CD4-positive, alpha-beta T cell (primary cell): ENCODE measurements at regions not wholly inside any gene's neighbourhood (a gene's known extent, or its start where the extent isn't known, plus 50 kb on each side); places are given as distances from the start of the nearest gene placed in this dataset.

Experiments used
- ATAC-seq: fragments of 200-7000 bp; cut with Tn5 transposase; one replicate; pipeline ENCODE4 v1.10.0; 2022; ENCODE audit warnings: mild to moderate bottlenecking; ENCODE audit not compliant: poor library complexity
- CTCF ChIA-PET: fragments of 350-600 bp; sonication (Branson Sonifier 250); formaldehyde crosslinking; loops from one replicate; lab custom pipeline; 2021; ENCODE audit warnings: antibody characterized with exemption, inconsistent platforms; lab: Charles Lee
- POLR2A ChIA-PET: fragments of 350-600 bp; sonication (Branson Sonifier 250); formaldehyde crosslinking; loops from one replicate; lab custom pipeline; 2021; ENCODE audit warnings: antibody characterized with exemption, inconsistent platforms; lab: Charles Lee
- DNase-seq, 14 experiments: peaks; one replicate each; pipeline ENCODE4 v3.0.0-alpha.2; 2013 to 2020; ENCODE audit warnings: mixed read lengths in 2 of 14
- H3K27ac ChIP-seq, 2 donors: one replicate each; pipeline versions ENCODE4 v1.5.1 to v1.7.0; 2013; ENCODE audit warnings: low read length in 2 of 2, low read depth in 1 of 2, mild to moderate bottlenecking in 1 of 2
- H3K27me3 ChIP-seq, 2 experiments: 1 replicate in 1 of 2; 2 replicates in 1 of 2; pipeline versions ENCODE4 v1.6.1 to v1.7.0; 2013; ENCODE audit warnings: low read length in 2 of 2, control low read depth in 1 of 2, mild to moderate bottlenecking in 1 of 2, moderate library complexity in 1 of 2; ENCODE audit not compliant: insufficient read depth in 2 of 2, control insufficient read depth in 1 of 2
- H3K36me3 ChIP-seq: one replicate; pipeline ENCODE4 v1.6.1; 2013; ENCODE audit warnings: low read length, control low read depth; ENCODE audit not compliant: insufficient read depth
- H3K4me1 ChIP-seq: one replicate; pipeline ENCODE4 v1.6.1; 2013; ENCODE audit warnings: low read length, control low read depth; ENCODE audit not compliant: insufficient read depth
- H3K4me3 ChIP-seq: one replicate; pipeline ENCODE4 v1.5.1; 2013; ENCODE audit warnings: mild to moderate bottlenecking, low read length, moderate library complexity
- H3K9me3 ChIP-seq, 2 experiments: 1 replicate in 1 of 2; 2 replicates in 1 of 2; pipeline versions ENCODE4 v1.6.1 to v1.7.0; 2013; ENCODE audit warnings: low read length in 2 of 2, mild to moderate bottlenecking in 2 of 2, control low read depth in 1 of 2, moderate library complexity in 1 of 2; ENCODE audit not compliant: control insufficient read depth in 1 of 2, insufficient read depth in 1 of 2
- H3K27ac Mint-ChIP-seq: one replicate; pipeline ENCODE4 v1.8.0; 2020; ENCODE audit warnings: mixed read lengths
- H3K27me3 Mint-ChIP-seq: one replicate; pipeline ENCODE4 v1.8.0; 2021; ENCODE audit warnings: mixed read lengths
- H3K36me3 Mint-ChIP-seq: one replicate; pipeline ENCODE4 v1.8.0; 2021; ENCODE audit warnings: low read depth, mixed read lengths
- H3K4me1 Mint-ChIP-seq: one replicate; pipeline ENCODE4 v1.8.0; 2021; ENCODE audit warnings: low read depth, mixed read lengths
- H3K4me3 Mint-ChIP-seq: one replicate; pipeline ENCODE4 v1.8.0; 2020; ENCODE audit warnings: mild to moderate bottlenecking, mixed read lengths
- H3K9me3 Mint-ChIP-seq: one replicate; pipeline ENCODE4 v1.8.0; 2020; ENCODE audit warnings: mixed read lengths
- CTCF ChIP-seq: fragments of 200-600 bp; IDR thresholded peaks from one replicate; pipeline ENCODE4 v1.8.0; 2022; ENCODE audit warnings: antibody characterized with exemption, mild to moderate bottlenecking
- intact Hi-C, 2 experiments: fragments of 100-400 bp; cut with DNase I in 1 of 2; cut with micrococcal nuclease in 1 of 2; formaldehyde crosslinking; loops; one replicate each; pipeline versions ENCODE4 v1.15.1 to v1.9.0; 2023 to 2025; cut with DNase I, micrococcal nuclease

GRCh38 chr2:157169889-157170288, 87.6 kb upstream of the GALNT5 start:
- no peaks in the 10 kb centered on the region for H3K9me3 Mint-ChIP-seq
- no peak overlapping the region for H3K27ac Mint-ChIP-seq
- Histone ChIP-seq H3K36me3 (no peaks in the 10 kb centered on the region), H3K27ac (no peak overlapping the region), H3K27me3 (peaks cover 0 to 2% of the 10 kb centered on the region in 2 experiments), H3K9me3 (peaks cover 0 to 8% of the 10 kb centered on the region in 2 experiments), H3K4me1 (no peaks in the 10 kb centered on the region), H3K4me3 (no peak overlapping the region)
- no peak for ATAC-seq
- H3K27me3 Mint-ChIP-seq, result peaks cover 5% of the 10 kb centered on the region
- intact Hi-C loops, result no loop called here
- no peak for DNase-seq
- no peak overlapping the region for H3K4me3 Mint-ChIP-seq
- POLR2A ChIA-PET, result no interaction called here
- H3K4me1 Mint-ChIP-seq, result no peaks in the 10 kb centered on the region
- H3K36me3 Mint-ChIP-seq, result no peaks in the 10 kb centered on the region
- TF ChIP-seq CTCF, result no peak
- CTCF ChIA-PET, result no interaction called here

DNA sequence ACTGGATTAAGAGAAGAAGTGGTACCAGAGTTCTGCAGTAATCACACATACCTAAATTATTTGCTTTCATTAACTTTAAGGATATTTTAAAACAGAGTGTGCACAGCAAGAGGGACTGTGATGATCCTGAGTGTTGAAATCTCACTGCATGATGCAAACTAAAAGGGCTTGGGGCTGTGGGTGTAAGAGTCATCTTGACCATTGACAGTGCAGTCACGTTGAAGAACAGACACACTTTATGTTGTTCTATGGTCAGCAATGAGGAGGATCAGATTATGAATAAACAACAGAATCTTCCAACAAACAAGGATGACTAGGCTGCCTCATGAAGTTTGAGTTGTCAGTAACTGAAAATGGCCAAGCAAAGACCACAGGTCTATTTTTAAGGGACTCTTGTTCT, 87.2 kb upstream of the GALNT5 start:
- DNase-seq (no peak), ATAC-seq (no peak)
- no peaks in the 10 kb centered on the region for H3K36me3 ChIP-seq
- intact Hi-C loops, result no loop called here
- Mint-ChIP-seq H3K9me3 (no peaks in the 10 kb centered on the region), H3K27ac (no peak overlapping the region), H3K4me3 (no peak overlapping the region), H3K4me1 (no peaks in the 10 kb centered on the region), H3K36me3 (no peaks in the 10 kb centered on the region), H3K27me3 (peaks cover 5% of the 10 kb centered on the region)
- no peak for TF ChIP-seq CTCF
- H3K27ac ChIP-seq, result no peak overlapping the region
- ChIA-PET POLR2A (no interaction called here), CTCF (no interaction called here)
- H3K9me3 ChIP-seq, result peaks cover 0 to 5% of the 10 kb centered on the region in 2 experiments
- H3K27me3 ChIP-seq, result peaks cover 0 to 2% of the 10 kb centered on the region in 2 experiments
- H3K4me3 ChIP-seq, result no peak overlapping the region
- no peaks in the 10 kb centered on the region for H3K4me1 ChIP-seq

DNA sequence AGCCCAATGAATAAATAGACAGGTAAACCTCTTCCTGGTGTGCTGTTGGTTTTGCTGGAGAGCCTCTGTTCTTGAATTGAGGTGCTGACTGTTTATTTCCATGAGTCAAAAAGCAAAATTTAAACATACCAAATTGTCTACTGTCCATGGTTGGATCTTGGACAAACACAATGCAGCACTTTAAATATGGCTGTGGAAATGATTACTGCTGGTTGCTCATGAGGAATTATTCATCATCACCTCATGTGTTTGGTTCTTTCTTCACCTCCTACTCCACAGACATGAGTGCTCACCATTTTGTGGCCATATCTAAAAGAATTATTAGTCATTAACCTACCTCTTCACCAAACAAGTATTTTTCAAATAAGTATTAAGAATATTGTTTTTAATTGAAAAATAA, 85.3 kb upstream of the GALNT5 start:
- no peak for TF ChIP-seq CTCF
- no peaks in the 10 kb centered on the region for H3K36me3 ChIP-seq
- H3K27me3 Mint-ChIP-seq, result peaks cover 5% of the 10 kb centered on the region
- no peaks in the 10 kb centered on the region for H3K9me3 ChIP-seq
- no peak for DNase-seq
- intact Hi-C loops, result no loop called here
- H3K4me1 Mint-ChIP-seq, result no peaks in the 10 kb centered on the region
- H3K27me3 ChIP-seq, result no peaks in the 10 kb centered on the region
- no peaks in the 10 kb centered on the region for H3K9me3 Mint-ChIP-seq
- H3K27ac Mint-ChIP-seq, result no peak overlapping the region
- ChIA-PET POLR2A (no interaction called here), CTCF (no interaction called here)
- no peaks in the 10 kb centered on the region for H3K36me3 Mint-ChIP-seq
- ATAC-seq, result no peak
- no peaks in the 10 kb centered on the region for H3K4me1 ChIP-seq
- no peak overlapping the region for H3K27ac ChIP-seq
- H3K4me3 Mint-ChIP-seq, result no peak overlapping the region
- H3K4me3 ChIP-seq, result no peak overlapping the region
